IPS-20b (cell line): ENCODE measurements at regions not wholly inside any gene's neighbourhood (a gene's known extent, or its start where the extent isn't known, plus 50 kb on each side); places are given as distances from the start of the nearest gene placed in this dataset.
"Not testable (repeated sequence)": the region's sequence is repeated elsewhere in the genome, so short reads cannot be mapped to it uniquely, and the experiment has no call there.

Experiments used
- H3K27ac ChIP-seq: one replicate; pipeline ENCODE4 v1.5.1; 2013; ENCODE audit warnings: low read length
- H3K27me3 ChIP-seq: 2 replicates; pipeline ENCODE4 v1.6.1; 2013; ENCODE audit warnings: mild to moderate bottlenecking, low read length, inconsistent platforms; ENCODE audit not compliant: insufficient read depth
- H3K36me3 ChIP-seq: 2 replicates; pipeline ENCODE4 v1.6.1; 2013; ENCODE audit warnings: low read depth, mild to moderate bottlenecking, inconsistent platforms, low read length, moderate library complexity; ENCODE audit not compliant: insufficient read depth
- H3K4me1 ChIP-seq: 2 replicates; pipeline ENCODE4 v1.6.1; 2013; ENCODE audit warnings: mild to moderate bottlenecking, control low read depth, inconsistent platforms, low read length, moderate library complexity; ENCODE audit not compliant: insufficient read depth
- H3K4me3 ChIP-seq: 2 replicates; pipeline ENCODE4 v1.5.1; 2013; ENCODE audit warnings: mild to moderate bottlenecking, low read length, inconsistent platforms
- H3K9ac ChIP-seq: 2 replicates; pipeline ENCODE4 v1.6.1; 2013; ENCODE audit warnings: low read depth, mild to moderate bottlenecking, inconsistent platforms, low read length, moderate library complexity
- H3K9me3 ChIP-seq: 2 replicates; pipeline ENCODE4 v1.6.1; 2013; ENCODE audit warnings: mild to moderate bottlenecking, low read depth, low read length, inconsistent platforms; ENCODE audit not compliant: insufficient read depth

DNA sequence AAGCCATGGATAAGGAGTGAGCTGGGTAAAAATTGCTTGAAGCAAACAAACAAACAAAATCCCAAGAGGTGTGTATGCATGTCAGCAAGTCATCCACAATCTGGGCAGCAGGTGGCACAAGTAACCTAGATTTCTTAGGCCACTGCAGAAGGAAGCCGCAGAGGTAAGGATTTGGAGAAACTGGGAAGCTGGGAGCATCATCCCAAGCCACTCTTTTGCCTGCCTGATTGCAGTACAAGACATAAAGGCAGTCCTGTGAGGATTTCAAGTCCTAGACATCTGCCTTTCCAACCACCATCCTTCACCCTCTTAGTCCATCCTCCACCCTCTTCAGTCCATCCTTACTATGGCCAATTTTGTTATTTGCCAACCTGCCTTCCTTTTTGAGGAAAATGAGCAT, 67.2 kb upstream of the BMAL1 start:
- no peak overlapping the region for H3K9ac ChIP-seq
- H3K4me1 ChIP-seq, result peaks cover 18% of the 10 kb centered on the region
- H3K27me3 ChIP-seq, result no peaks in the 10 kb centered on the region
- H3K4me3 ChIP-seq, result no peak overlapping the region
- no peak overlapping the region for H3K27ac ChIP-seq
- no peaks in the 10 kb centered on the region for H3K36me3 ChIP-seq
- H3K9me3 ChIP-seq, result no peaks in the 10 kb centered on the region

DNA sequence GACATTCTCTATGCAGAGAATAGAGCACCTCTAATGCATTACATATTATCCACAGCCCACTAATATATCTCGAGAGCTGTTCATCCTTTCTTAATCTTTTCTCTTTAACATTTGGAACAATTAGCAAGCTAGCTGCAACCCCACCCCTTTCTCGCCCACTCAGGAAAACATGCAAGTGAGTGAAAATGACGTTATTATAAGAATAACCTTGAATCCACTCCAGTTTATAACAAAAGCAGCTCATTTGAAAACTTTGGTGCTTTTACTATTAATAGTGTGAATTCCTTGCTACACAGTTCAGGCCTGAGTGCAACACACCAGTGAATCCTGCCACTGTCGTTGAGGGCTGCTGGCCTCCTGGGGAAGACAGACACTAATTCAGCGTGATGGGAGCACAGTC, 63.3 kb upstream of the BMAL1 start:
- Histone ChIP-seq H3K4me1 (peaks cover 7% of the 10 kb centered on the region), H3K27ac (no peak overlapping the region), H3K36me3 (no peaks in the 10 kb centered on the region), H3K9me3 (no peaks in the 10 kb centered on the region), H3K27me3 (no peaks in the 10 kb centered on the region), H3K9ac (no peak overlapping the region), H3K4me3 (no peak overlapping the region)

DNA sequence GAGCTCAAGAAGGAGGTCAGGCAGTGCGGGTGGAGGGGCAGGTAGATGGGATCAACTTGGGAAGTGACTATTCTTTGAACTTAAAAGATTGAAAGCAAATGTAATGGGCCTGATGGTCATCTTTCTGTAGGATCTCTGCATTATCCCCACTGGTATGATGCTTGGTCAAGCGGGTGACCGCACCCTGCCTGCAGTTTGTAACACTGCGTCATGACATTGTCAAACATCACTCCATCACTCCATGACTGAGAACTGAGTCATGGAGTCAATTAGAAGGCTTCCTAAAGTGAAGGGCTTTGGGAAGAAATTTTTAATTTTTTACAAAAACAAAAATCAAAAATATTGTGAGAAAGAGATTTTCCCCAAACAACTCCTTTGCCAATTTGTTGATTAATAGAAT, 62.4 kb upstream of the BMAL1 start:
- H3K27ac ChIP-seq, result no peak overlapping the region
- no peaks in the 10 kb centered on the region for H3K9me3 ChIP-seq
- no peak overlapping the region for H3K4me3 ChIP-seq
- H3K9ac ChIP-seq, result no peak overlapping the region
- no peaks in the 10 kb centered on the region for H3K36me3 ChIP-seq
- no peaks in the 10 kb centered on the region for H3K27me3 ChIP-seq
- peaks cover 7% of the 10 kb centered on the region for H3K4me1 ChIP-seq

DNA sequence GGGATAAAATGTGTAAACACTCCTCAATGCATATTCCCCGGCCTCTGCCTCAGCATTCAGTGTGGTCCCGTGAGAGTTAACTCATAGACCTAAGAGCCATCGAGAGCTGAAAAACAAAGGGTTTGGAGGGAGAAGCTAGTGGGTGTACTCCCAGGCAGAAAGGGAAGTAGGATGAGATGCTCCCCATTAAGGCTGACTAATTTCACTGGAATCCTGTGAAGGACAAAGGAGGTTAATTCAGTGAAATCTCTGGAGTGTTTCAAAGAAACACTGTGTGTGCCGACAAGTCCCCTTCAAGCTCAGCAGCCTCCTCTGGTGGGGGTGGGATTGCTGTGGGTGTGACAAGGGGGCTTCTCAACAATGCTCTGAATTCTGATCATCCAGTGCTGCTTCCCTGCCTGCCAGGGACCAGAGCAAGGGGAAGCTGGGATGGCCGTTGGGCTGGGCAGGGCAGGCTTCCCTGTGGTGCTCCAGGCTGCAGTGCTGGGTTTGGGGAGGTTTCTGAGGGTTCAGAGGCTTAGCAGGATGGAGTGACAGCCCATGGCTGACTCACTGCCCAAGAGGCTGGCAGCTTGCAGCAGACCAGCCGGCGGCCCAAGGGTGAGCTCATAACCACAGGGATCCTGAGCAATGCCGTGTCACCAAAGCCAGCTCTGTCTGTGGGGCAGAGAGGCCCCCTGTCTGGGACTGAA, 61.4 kb upstream of the BMAL1 start:
- Histone ChIP-seq H3K4me3 (no peak overlapping the region), H3K27me3 (no peaks in the 10 kb centered on the region), H3K4me1 (peaks cover 7% of the 10 kb centered on the region), H3K9me3 (no peaks in the 10 kb centered on the region), H3K27ac (no peak overlapping the region), H3K36me3 (no peaks in the 10 kb centered on the region), H3K9ac (no peak overlapping the region)

DNA sequence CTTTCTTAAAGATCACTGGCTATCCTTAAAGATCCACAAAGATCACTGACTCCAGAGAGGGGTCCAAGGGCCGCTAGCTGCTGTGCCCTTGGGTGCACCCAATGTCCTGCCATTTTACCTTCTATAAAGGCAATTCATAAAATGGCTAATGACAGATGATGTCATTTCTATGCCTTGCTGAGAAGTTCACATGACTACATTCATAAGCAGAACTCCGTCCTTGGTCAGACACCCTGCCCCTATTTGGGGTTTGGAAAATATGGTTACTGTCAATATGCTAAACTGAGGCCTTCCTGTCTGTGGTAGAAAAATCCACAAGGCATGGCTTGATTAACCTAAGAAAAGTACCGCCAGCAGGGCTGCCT, 60.9 kb upstream of the BMAL1 start:
- no peak overlapping the region for H3K27ac ChIP-seq
- H3K9me3 ChIP-seq, result no peaks in the 10 kb centered on the region
- no peaks in the 10 kb centered on the region for H3K27me3 ChIP-seq
- H3K4me1 ChIP-seq, result peaks cover 7% of the 10 kb centered on the region
- H3K36me3 ChIP-seq, result no peaks in the 10 kb centered on the region
- no peak overlapping the region for H3K4me3 ChIP-seq
- no peak overlapping the region for H3K9ac ChIP-seq

DNA sequence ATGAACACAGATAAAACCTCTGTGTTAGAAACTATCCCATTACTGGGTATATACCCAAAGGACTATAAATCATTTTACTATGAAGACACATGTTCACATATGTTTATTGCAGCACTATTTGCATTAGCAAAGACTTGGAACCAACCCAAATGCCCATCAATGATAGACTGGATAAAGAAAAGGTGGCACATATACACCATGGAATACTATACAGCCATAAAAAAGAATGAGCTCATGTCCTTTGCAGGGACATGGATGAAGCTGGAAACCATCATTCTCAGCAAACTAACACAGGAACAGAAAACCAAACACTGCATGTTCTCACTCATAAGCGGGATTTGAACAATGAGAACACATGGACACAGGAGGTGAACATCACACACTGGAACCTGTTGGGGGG, 58.9 kb upstream of the BMAL1 start:
- not testable (repeated sequence) for H3K27ac ChIP-seq, H3K36me3 ChIP-seq, H3K4me1 ChIP-seq, H3K4me3 ChIP-seq, H3K9me3 ChIP-seq, H3K27me3 ChIP-seq, H3K9ac ChIP-seq

DNA sequence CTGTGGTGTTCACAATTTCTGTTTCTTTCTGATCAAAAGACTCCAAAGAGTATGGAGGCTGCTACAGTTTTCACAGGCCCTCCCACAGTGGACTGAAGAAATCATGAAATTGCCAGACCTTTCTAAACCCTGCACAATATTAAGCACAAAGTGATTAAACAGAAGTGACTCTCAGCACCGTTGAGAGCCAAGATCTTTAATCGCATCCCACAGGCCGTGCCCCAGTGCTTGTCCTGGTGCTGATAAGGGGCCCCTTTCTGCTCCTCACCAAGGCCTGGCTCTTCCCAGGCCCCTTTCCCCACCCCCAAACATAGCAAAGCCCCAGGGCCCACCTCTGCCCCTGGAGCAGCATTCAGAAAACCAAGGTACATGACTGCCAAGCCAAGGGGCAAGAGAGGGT, 57.4 kb upstream of the BMAL1 start:
- no peak overlapping the region for H3K27ac ChIP-seq
- no peaks in the 10 kb centered on the region for H3K27me3 ChIP-seq
- no peaks in the 10 kb centered on the region for H3K9me3 ChIP-seq
- no peaks in the 10 kb centered on the region for H3K36me3 ChIP-seq
- no peak overlapping the region for H3K4me3 ChIP-seq
- no peak overlapping the region for H3K9ac ChIP-seq
- peaks cover 10% of the 10 kb centered on the region for H3K4me1 ChIP-seq

DNA sequence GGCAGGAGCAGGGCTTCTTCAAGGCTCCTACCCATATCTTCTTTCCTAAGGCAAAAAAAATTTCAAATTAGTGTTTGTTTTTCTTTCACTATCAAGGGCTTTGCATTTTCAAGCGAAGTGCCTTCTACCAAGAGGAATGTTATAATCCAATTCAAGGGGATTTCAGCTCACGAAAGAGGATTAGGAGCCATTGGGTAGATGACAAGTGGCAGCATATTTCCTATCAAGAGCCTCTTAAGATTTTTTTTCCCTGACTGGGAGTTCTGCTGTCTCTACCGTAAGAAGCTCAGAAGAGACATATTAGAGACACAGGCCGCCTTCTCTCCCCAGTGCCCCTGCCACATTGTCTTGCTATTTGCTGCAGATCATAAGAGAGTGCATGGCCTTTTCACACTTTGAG, 55.9 kb upstream of the BMAL1 start:
- Histone ChIP-seq H3K4me3 (no peak overlapping the region), H3K27me3 (peaks cover 7% of the 10 kb centered on the region; the same call in 1 of the 2 replicates), H3K36me3 (no peaks in the 10 kb centered on the region), H3K4me1 (peaks cover 6% of the 10 kb centered on the region), H3K27ac (no peak overlapping the region), H3K9ac (no peak overlapping the region), H3K9me3 (no peaks in the 10 kb centered on the region)

DNA sequence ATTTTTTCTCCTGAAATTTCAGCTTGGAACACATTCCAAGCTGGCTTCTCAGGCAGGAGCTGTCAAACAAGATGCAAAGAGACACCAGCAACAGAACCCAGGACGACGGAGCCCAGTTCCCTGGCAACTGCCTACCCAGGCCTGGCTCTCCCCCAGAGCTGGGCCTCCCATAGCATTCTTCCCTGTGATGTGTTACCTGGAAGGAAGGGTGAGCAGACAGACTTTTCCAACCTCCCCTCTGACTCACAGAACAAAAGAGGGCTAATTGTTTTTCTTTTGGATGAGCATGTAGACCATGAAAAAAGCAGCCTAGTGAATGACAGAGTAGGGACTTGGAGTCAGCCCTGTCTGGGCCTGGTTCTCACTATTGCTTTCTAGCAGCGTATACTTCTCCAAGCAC, 55.3 kb upstream of the BMAL1 start:
- Histone ChIP-seq H3K9me3 (no peaks in the 10 kb centered on the region), H3K4me1 (peaks cover 3% of the 10 kb centered on the region; the same call in 1 of the 2 replicates), H3K36me3 (no peaks in the 10 kb centered on the region), H3K4me3 (no peak overlapping the region), H3K9ac (no peak overlapping the region), H3K27ac (no peak overlapping the region), H3K27me3 (peaks cover 7% of the 10 kb centered on the region; the same call in 1 of the 2 replicates)

DNA sequence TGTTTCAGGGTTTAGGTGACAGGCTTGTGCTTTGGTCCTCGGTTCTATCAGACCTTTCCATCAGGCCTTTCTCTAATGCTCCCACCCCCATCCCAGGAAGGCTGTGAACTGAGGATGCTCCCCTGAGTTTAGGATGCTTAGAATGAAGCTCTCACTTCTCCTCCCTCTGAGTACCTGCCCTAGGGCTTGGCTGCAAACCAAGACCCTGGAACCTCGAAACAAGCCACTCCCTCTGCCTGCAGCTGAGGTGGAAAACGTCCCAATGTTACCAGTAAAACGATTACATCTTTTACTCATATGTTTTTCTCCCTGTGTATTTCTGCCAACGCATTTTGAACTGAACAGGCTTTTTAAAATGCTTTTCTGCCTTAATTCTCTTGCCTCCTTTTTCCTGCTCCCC, 54.5 kb upstream of the BMAL1 start:
- Histone ChIP-seq H3K9ac (no peak overlapping the region), H3K4me1 (peaks cover 3% of the 10 kb centered on the region; the same call in 1 of the 2 replicates), H3K4me3 (no peak overlapping the region), H3K36me3 (no peaks in the 10 kb centered on the region), H3K9me3 (no peaks in the 10 kb centered on the region), H3K27ac (no peak overlapping the region), H3K27me3 (peaks cover 7% of the 10 kb centered on the region; the same call in 1 of the 2 replicates)

DNA sequence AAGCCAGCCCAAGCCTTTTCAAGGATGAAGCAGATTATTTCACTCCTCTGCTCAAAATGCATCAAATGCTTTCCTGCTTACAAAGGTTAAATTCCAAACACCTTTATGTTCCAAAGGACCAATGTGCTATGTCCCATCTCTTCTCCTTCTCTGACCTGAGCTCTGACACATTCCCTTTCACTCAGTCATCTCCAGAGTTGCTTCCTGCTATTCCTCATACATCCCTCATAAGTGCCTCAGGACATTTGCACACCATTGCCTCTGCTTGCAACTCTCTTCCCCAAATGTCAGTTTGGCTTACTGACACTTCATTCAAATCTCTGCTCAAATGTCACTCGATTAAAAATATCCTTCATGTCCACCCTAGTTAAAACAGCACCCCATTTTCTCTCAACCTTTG, 53.3 kb upstream of the BMAL1 start:
- Histone ChIP-seq H3K27ac (no peak overlapping the region), H3K27me3 (peaks cover 7% of the 10 kb centered on the region; the same call in 1 of the 2 replicates), H3K9me3 (no peaks in the 10 kb centered on the region), H3K4me1 (peaks cover 3% of the 10 kb centered on the region; the same call in 1 of the 2 replicates), H3K4me3 (no peak overlapping the region), H3K9ac (no peak overlapping the region), H3K36me3 (no peaks in the 10 kb centered on the region)

DNA sequence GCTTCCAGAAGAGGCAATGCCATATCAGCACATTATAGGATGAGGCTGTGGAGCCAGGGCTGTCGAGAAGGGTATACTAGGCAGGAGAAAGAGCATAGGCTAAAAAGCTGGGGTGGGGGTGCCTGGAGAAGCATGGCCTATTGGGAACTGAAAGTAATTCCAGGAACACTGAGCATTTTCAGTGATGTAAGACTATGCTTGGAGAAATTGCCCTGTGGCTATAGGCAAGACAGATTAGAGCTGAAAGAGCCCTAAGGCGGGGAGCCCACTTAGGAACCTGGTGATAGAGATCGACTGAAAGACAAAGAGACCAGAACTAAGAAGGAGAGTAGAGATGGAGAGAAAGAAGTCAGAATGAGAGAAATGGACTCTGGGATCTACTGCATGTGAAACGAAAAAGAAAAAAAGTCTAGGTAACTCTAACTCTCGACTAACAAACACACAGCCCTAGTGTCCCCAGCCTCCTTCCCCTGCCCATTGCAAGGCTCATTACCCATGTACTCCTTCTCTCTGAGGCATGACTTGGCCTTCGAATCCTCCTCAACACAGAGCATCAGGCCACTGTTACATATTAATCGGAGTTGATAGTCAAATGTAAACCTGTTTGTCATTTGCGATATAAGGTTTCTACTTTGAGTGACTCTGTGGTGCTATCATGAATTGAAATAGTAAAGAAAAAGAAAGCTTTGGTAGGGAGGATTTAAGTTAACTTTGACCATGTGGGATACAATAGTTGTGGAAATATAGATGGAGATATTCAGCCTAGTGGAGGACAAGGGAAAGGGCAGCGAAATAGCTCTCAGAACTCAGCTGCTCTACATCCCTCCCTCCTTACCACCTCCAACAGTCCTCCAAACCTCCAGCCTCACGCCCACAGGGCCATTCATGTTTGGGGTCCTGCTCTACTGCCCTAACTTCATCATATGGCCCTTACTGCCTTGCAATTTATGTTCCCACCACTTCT, 52.3 kb upstream of the BMAL1 start:
- Histone ChIP-seq H3K27me3 (peaks cover 7% of the 10 kb centered on the region; the same call in 1 of the 2 replicates), H3K9me3 (no peaks in the 10 kb centered on the region), H3K27ac (no peak overlapping the region), H3K9ac (no peak overlapping the region), H3K36me3 (no peaks in the 10 kb centered on the region), H3K4me3 (no peak overlapping the region), H3K4me1 (peaks cover 3% of the 10 kb centered on the region; the same call in 1 of the 2 replicates)
